ENCODE measurements at regions not wholly inside any gene's neighbourhood (a gene's known extent, or its start where the extent isn't known, plus 50 kb on each side); places are given as distances from the start of the nearest gene placed in this dataset.

DNA sequence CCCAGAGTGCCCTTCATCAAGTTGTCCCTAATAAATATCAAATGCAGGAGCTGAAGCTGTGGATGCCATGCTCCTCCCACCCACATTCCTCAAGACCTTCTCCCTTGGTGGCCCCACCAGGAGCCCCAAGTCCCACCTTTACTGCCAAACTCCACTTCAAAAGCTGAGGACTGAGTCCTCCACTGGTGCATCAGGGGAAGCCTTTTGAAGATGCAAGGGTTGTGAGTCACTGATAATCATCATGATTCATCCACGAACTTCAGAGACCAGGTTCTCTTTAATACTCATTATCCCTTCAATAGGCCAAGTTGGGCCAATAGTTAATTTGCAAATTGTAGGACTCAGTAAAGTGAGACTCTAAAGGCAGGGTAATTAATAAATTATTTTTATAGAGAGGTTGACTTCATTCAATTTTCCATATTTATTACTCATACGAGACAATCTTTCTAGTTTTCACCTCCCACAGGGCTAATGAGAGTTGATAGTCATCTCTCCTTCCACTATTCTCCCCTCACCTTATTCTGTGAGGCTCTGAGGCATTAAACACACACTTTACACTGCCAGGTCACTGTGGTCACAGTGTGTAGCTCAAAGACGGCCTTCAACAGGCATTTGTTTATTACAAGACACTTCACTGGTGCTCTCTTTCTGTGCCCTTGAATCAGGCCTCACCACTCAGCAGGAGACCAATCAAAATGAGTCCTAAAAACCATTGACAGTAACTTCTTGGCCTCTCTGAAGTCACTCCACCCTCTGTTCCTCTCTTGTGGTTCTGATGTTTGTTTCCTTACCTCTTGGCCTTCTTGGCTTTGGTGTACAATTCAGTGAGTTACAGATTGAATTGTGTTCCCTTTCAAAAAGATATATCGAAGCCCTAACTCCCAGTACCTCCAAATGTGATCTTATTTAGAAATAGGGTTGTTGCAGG, 99.9 kb downstream of the TRIB2 start:
- DNase-seq (ENCODE audit: insufficient read length, low spot score, missing footprints), result peak; percentile 6
- Histone ChIP-seq H3K27me3 (ENCODE audit: insufficient read depth, low read length) (no peaks in the 10 kb centered on the region), H2AFZ (ENCODE audit: low read length) (peak overlapping the region; percentile 11), H3K27ac (ENCODE audit: low read depth, low read length) (peak overlapping the region; percentile 29), H3K4me1 (ENCODE audit: insufficient read depth, low read length) (peaks cover 44% of the 10 kb centered on the region), H3K4me3 (ENCODE audit: insufficient read depth, low read length) (no peak overlapping the region), H4K20me1 (ENCODE audit: insufficient read depth, low read length) (no peaks in the 10 kb centered on the region), H3K4me2 (ENCODE audit: insufficient read depth, low read length) (no peak overlapping the region), H3K79me2 (ENCODE audit: insufficient read depth, low read length) (no peaks in the 10 kb centered on the region), H3K36me3 (ENCODE audit: insufficient read depth, low read length) (no peaks in the 10 kb centered on the region), H3K9me3 (ENCODE audit: low read depth, low read length) (no peaks in the 10 kb centered on the region)
- TF ChIP-seq, protein P1, sequence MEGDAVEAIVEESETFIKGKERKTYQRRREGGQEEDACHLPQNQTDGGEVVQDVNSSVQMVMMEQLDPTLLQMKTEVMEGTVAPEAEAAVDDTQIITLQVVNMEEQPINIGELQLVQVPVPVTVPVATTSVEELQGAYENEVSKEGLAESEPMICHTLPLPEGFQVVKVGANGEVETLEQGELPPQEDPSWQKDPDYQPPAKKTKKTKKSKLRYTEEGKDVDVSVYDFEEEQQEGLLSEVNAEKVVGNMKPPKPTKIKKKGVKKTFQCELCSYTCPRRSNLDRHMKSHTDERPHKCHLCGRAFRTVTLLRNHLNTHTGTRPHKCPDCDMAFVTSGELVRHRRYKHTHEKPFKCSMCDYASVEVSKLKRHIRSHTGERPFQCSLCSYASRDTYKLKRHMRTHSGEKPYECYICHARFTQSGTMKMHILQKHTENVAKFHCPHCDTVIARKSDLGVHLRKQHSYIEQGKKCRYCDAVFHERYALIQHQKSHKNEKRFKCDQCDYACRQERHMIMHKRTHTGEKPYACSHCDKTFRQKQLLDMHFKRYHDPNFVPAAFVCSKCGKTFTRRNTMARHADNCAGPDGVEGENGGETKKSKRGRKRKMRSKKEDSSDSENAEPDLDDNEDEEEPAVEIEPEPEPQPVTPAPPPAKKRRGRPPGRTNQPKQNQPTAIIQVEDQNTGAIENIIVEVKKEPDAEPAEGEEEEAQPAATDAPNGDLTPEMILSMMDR (IDR thresholded peaks at IDR 0.05; ENCODE audit: extremely low read depth, low read depth, low read length), result no peak

DNA sequence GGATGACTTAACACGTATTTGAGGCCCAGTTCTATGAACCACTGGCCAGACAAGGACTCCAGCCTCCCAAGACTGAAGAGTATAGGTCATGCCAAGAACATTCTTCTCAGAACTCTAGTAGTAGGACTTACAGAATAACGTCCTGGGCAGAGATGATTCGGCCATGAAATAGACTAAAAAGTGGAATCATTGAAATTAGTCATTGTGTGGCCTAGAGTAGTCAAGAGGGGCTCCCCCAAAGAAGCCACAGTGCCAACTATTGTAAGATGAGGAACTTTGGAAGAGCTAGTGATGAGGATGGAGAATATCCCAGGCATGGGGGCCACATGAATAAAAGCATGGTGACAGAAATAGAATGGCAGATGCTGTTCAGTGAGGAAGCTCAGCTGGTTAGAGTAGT, 101.1 kb downstream of the TRIB2 start:
- H3K4me1 ChIP-seq (ENCODE audit: insufficient read depth, low read length), result peaks cover 44% of the 10 kb centered on the region
- H4K20me1 ChIP-seq (ENCODE audit: insufficient read depth, low read length), result no peaks in the 10 kb centered on the region
- no peak overlapping the region for H3K4me2 ChIP-seq (ENCODE audit: insufficient read depth, low read length)
- no peak for DNase-seq (ENCODE audit: insufficient read length, low spot score, missing footprints)
- H3K79me2 ChIP-seq (ENCODE audit: insufficient read depth, low read length), result no peaks in the 10 kb centered on the region
- H2AFZ ChIP-seq (ENCODE audit: low read length), result no peak overlapping the region
- no peaks in the 10 kb centered on the region for H3K36me3 ChIP-seq (ENCODE audit: insufficient read depth, low read length)
- peak overlapping the region; percentile 99 for H3K27ac ChIP-seq (ENCODE audit: low read depth, low read length)
- H3K9me3 ChIP-seq (ENCODE audit: low read depth, low read length), result no peaks in the 10 kb centered on the region
- TF ChIP-seq, protein P1 (IDR thresholded peaks at IDR 0.05; ENCODE audit: extremely low read depth, low read depth, low read length), result no peak
- H3K27me3 ChIP-seq (ENCODE audit: insufficient read depth, low read length), result no peaks in the 10 kb centered on the region
- no peak overlapping the region for H3K4me3 ChIP-seq (ENCODE audit: insufficient read depth, low read length)

DNA sequence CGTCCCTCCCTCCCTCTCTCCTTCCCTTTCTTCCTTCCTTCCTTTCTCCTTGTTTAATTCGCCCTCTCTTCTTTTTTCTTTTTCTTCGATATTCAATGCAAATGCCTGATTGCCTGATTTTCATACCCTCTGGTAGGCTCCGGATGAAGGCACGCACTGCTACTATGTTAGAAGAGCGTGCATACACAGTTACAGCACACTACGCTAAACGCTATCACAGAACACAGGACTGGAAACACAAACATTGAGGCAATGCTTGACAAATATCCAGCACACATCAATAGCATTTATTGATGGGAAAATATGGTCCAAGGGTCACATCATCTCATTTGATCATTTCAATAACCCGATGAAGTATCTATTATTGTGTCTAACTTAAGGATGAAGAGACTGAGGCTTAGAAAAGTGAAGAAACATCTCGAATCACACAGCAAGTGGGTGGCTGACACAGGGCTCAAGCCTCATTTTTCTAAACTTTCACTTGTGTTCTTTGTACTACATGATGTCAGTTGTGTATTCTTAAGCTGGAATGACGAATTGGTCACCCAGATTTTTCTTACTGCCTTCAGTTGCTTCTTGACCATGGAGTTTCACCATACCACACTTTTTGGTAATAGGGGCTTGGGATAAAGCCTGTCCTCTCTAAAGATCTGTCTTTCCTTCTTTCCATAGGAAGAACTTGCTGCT, 101.8 kb downstream of the TRIB2 start:
- H3K4me1 ChIP-seq (ENCODE audit: insufficient read depth, low read length), result peaks cover 44% of the 10 kb centered on the region
- no peaks in the 10 kb centered on the region for H3K9me3 ChIP-seq (ENCODE audit: low read depth, low read length)
- peak overlapping the region; percentile 68 for H2AFZ ChIP-seq (ENCODE audit: low read length)
- H4K20me1 ChIP-seq (ENCODE audit: insufficient read depth, low read length), result no peaks in the 10 kb centered on the region
- DNase-seq (ENCODE audit: insufficient read length, low spot score, missing footprints), result no peak
- TF ChIP-seq, protein P1 (IDR thresholded peaks at IDR 0.05; ENCODE audit: extremely low read depth, low read depth, low read length), result no peak
- peak overlapping the region; percentile 73 for H3K4me2 ChIP-seq (ENCODE audit: insufficient read depth, low read length)
- no peak overlapping the region for H3K4me3 ChIP-seq (ENCODE audit: insufficient read depth, low read length)
- no peaks in the 10 kb centered on the region for H3K27me3 ChIP-seq (ENCODE audit: insufficient read depth, low read length)
- peak overlapping the region; percentile 99 for H3K27ac ChIP-seq (ENCODE audit: low read depth, low read length)
- H3K36me3 ChIP-seq (ENCODE audit: insufficient read depth, low read length), result no peaks in the 10 kb centered on the region
- no peaks in the 10 kb centered on the region for H3K79me2 ChIP-seq (ENCODE audit: insufficient read depth, low read length)

DNA sequence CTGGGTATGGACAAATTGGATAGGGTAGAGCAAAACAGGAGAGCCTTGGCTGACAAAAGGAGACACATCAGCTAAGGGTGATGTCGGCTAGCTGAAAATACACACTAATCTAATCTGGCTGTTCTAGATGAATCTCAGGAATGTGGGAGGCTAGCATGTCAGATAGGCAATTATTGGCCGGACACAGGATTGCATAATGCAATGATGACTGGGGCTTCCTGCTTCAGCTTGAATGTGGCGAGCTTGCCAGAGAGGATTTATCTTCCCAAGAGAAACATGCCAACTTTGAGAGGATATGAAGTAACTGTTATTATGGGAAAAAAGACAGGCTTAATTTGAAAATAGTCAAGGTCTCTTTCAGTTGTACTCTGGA, 102.4 kb downstream of the TRIB2 start:
- peak overlapping the region; percentile 40 for H3K4me3 ChIP-seq (ENCODE audit: insufficient read depth, low read length)
- H3K79me2 ChIP-seq (ENCODE audit: insufficient read depth, low read length), result no peaks in the 10 kb centered on the region
- no peaks in the 10 kb centered on the region for H3K9me3 ChIP-seq (ENCODE audit: low read depth, low read length)
- no peaks in the 10 kb centered on the region for H4K20me1 ChIP-seq (ENCODE audit: insufficient read depth, low read length)
- no peaks in the 10 kb centered on the region for H3K27me3 ChIP-seq (ENCODE audit: insufficient read depth, low read length)
- TF ChIP-seq, protein P1 (IDR thresholded peaks at IDR 0.05; ENCODE audit: extremely low read depth, low read depth, low read length), result no peak
- H3K27ac ChIP-seq (ENCODE audit: low read depth, low read length), result peak overlapping the region; percentile 99
- peaks cover 47% of the 10 kb centered on the region for H3K4me1 ChIP-seq (ENCODE audit: insufficient read depth, low read length)
- no peaks in the 10 kb centered on the region for H3K36me3 ChIP-seq (ENCODE audit: insufficient read depth, low read length)
- H2AFZ ChIP-seq (ENCODE audit: low read length), result peak overlapping the region; percentile 68
- H3K4me2 ChIP-seq (ENCODE audit: insufficient read depth, low read length), result peak overlapping the region; percentile 73
- peak; percentile 83 for DNase-seq (ENCODE audit: insufficient read length, low spot score, missing footprints)
